HT-29 (cell line): ENCODE measurements at regions not wholly inside any gene's neighbourhood (a gene's known extent, or its start where the extent isn't known, plus 50 kb on each side); places are given as distances from the start of the nearest gene placed in this dataset.
A peak's percentile ranks its signal among the peaks of the same experiment; 100 is the strongest.

ENCODE experiments used
- DNase-seq: peaks from one replicate; pipeline ENCODE4 v3.0.0-alpha.2; 2015; ENCODE audit warnings: low spot score

GRCh38 chr4:181701214-181701613 lies 542.0 kb upstream of the TENM3 start:
- DNase-seq, result no peak

- DNase-seq, result no peak
These were observed 541.3 kb upstream of the TENM3 start for GRCh38 chr4:181701894-181702293.

- no peak for DNase-seq
These were observed 540.2 kb upstream of the TENM3 start for GRCh38 chr4:181702864-181703495.

GRCh38 chr4:181710143-181710542 lies 533.1 kb upstream of the TENM3 start:
- DNase-seq, result no peak

- peak; percentile 1 for DNase-seq
These were observed 531.8 kb upstream of the TENM3 start for GRCh38 chr4:181711387-181711786.

- no peak for DNase-seq
These were observed 514.8 kb upstream of the TENM3 start for GRCh38 chr4:181728305-181728966.

GRCh38 chr4:181731900-181732299 lies 511.3 kb upstream of the TENM3 start:
- DNase-seq, result no peak

GRCh38 chr4:181737744-181738143 lies 505.5 kb upstream of the TENM3 start:
- no peak for DNase-seq

GRCh38 chr4:181739031-181739430 lies 504.2 kb upstream of the TENM3 start:
- no peak for DNase-seq

- DNase-seq, result no peak
These were observed 501.7 kb upstream of the TENM3 start for GRCh38 chr4:181741513-181741912.

- DNase-seq, result no peak
These were observed 497.1 kb upstream of the TENM3 start for GRCh38 chr4:181745933-181746625.

GRCh38 chr4:181748581-181748980 lies 494.6 kb upstream of the TENM3 start:
- DNase-seq, result no peak

GRCh38 chr4:181752516-181752915 lies 490.7 kb upstream of the TENM3 start:
- no peak for DNase-seq

- DNase-seq, result no peak
These were observed 490.0 kb upstream of the TENM3 start for GRCh38 chr4:181753207-181753606.

- no peak for DNase-seq
These were observed 487.4 kb upstream of the TENM3 start for GRCh38 chr4:181755846-181756245.

GRCh38 chr4:181756451-181757095 lies 486.6 kb upstream of the TENM3 start:
- no peak for DNase-seq

- no peak for DNase-seq
These were observed 486.1 kb upstream of the TENM3 start for GRCh38 chr4:181757098-181757497.

- no peak for DNase-seq
These were observed 485.1 kb upstream of the TENM3 start for GRCh38 chr4:181757910-181758660.

- no peak for DNase-seq
These were observed 482.6 kb upstream of the TENM3 start for GRCh38 chr4:181760560-181760959.

GRCh38 chr4:181761156-181761555 lies 482.0 kb upstream of the TENM3 start:
- DNase-seq, result no peak

- no peak for DNase-seq
These were observed 477.1 kb upstream of the TENM3 start for GRCh38 chr4:181766061-181766548.

GRCh38 chr4:181770971-181771370 lies 472.2 kb upstream of the TENM3 start:
- no peak for DNase-seq
